Common myeloid progenitor, CD34-positive (primary cell): ENCODE measurements at regions not wholly inside any gene's neighbourhood (a gene's known extent, or its start where the extent isn't known, plus 50 kb on each side); places are given as distances from the start of the nearest gene placed in this dataset.
A peak's percentile ranks its signal among the peaks of the same experiment; 100 is the strongest.
"Not testable (repeated sequence)": the region's sequence is repeated elsewhere in the genome, so short reads cannot be mapped to it uniquely, and the experiment has no call there.

Experiments used
- CTCF ChIA-PET: fragments of 350-600 bp; sonication (Branson Sonifier 250); formaldehyde crosslinking; loops from one replicate; lab custom pipeline; 2021; ENCODE audit warnings: antibody characterized with exemption; lab: Charles Lee
- POLR2A ChIA-PET: fragments of 350-600 bp; sonication (Branson Sonifier 250); formaldehyde crosslinking; loops from one replicate; lab custom pipeline; 2021; ENCODE audit warnings: antibody characterized with exemption; lab: Charles Lee
- DNase-seq, 3 donors: peaks; one replicate each; pipeline versions ENCODE4 v3.0.0 to v3.0.0-alpha.2; 2013
- H3K27ac ChIP-seq, 2 experiments: 1 replicate in 1 of 2; 2 replicates in 1 of 2; pipeline ENCODE4 v1.7.0; 2013; ENCODE audit warnings: inconsistent platforms in 2 of 2, low read length in 2 of 2, mild to moderate bottlenecking in 2 of 2, low read depth in 1 of 2, moderate library complexity in 1 of 2; ENCODE audit not compliant: severe bottlenecking in 2 of 2, insufficient read depth in 1 of 2, poor library complexity in 1 of 2
- H3K27me3 ChIP-seq, 5 experiments: replicated peaks in 2 of 5; 1 replicate in 3 of 5; 2 replicates in 2 of 5; pipeline versions ENCODE4 v1.6.1 to v1.7.0; 2013; ENCODE audit warnings: low read length in 4 of 5, mild to moderate bottlenecking in 2 of 5, moderate library complexity in 2 of 5, inconsistent platforms in 1 of 5; ENCODE audit not compliant: insufficient read depth in 5 of 5, control insufficient read depth in 4 of 5
- H3K36me3 ChIP-seq, 4 experiments: 1 replicate in 2 of 4; 2 replicates in 2 of 4; pipeline versions ENCODE4 v1.6.1 to v1.7.0; 2013; ENCODE audit warnings: low read length in 3 of 4, control low read depth in 1 of 4, mild to moderate bottlenecking in 1 of 4; ENCODE audit not compliant: control insufficient read depth in 4 of 4, insufficient read depth in 4 of 4
- H3K4me1 ChIP-seq, 4 experiments: 1 replicate in 3 of 4; 2 replicates in 1 of 4; pipeline versions ENCODE4 v1.6.1 to v1.7.1; 2013; ENCODE audit warnings: low read length in 3 of 4, mild to moderate bottlenecking in 3 of 4, control low read depth in 1 of 4, inconsistent platforms in 1 of 4, moderate library complexity in 1 of 4; ENCODE audit not compliant: control insufficient read depth in 4 of 4, insufficient read depth in 4 of 4; ENCODE audit errors: control extremely low read depth in 1 of 4
- H3K4me3 ChIP-seq, 7 experiments: 1 replicate in 4 of 7; 2 replicates in 3 of 7; pipeline versions ENCODE4 v1.5.1 to v1.7.0; 2013; ENCODE audit warnings: mild to moderate bottlenecking in 7 of 7, low read length in 6 of 7, moderate library complexity in 6 of 7, inconsistent platforms in 2 of 7, low read depth in 2 of 7, control low read depth in 1 of 7; ENCODE audit not compliant: insufficient read depth in 4 of 7, control insufficient read depth in 1 of 7; ENCODE audit errors: extremely low read depth in 1 of 7
- H3K9me3 ChIP-seq, 5 experiments: 1 replicate in 4 of 5; 2 replicates in 1 of 5; pipeline versions ENCODE4 v1.6.1 to v1.7.1; 2013; ENCODE audit warnings: low read length in 4 of 5, mild to moderate bottlenecking in 2 of 5, inconsistent platforms in 1 of 5, low read depth in 1 of 5, moderate library complexity in 1 of 5; ENCODE audit not compliant: control insufficient read depth in 4 of 5, insufficient read depth in 2 of 5; ENCODE audit errors: control extremely low read depth in 1 of 5
- WGBS: methylation state at CpG from one replicate; pipeline ENCODE4 v1.1.5; 2013; ENCODE audit not compliant: insufficient coverage; 5-methylcytosine and 5-hydroxymethylcytosine counted together

GRCh38 chr14:106004937-106005795 lies 478.8 kb downstream of the TMEM121 start:
- H3K36me3 ChIP-seq, H3K27me3 ChIP-seq, POLR2A ChIA-PET, H3K9me3 ChIP-seq, H3K27ac ChIP-seq: not testable (repeated sequence)
- 0% methylated on average over 5 of the region's 10 CpGs for WGBS
- Histone ChIP-seq H3K4me3 (peak overlapping the region in 4 of 7 experiments; percentile 29 to 52 (median 34)), H3K4me1 (peaks cover 8 to 36% (median 25%) of the 10 kb centered on the region in 4 experiments)
- CTCF ChIA-PET = interaction anchor here (0.7 to 2.4 kb wide), 9 partner anchors 9 to 110 kb away, joined by 3 to 14 read pairs (median 4); no protein-coding TSS in a partner anchor
- peak; percentile 70 to 95 (median 92) for DNase-seq

GRCh38 chr14:106006043-106006442 lies 479.7 kb downstream of the TMEM121 start:
- H3K27me3 ChIP-seq, H3K27ac ChIP-seq, H3K4me3 ChIP-seq, POLR2A ChIA-PET, H3K9me3 ChIP-seq, H3K36me3 ChIP-seq: not testable (repeated sequence)
- peak in 2 of 3 donors; percentile 57 to 62 for DNase-seq
- WGBS = 56% methylated on average over 3 of the region's 8 CpGs
- peaks cover 8 to 42% (median 29%) of the 10 kb centered on the region in 4 experiments for H3K4me1 ChIP-seq
- CTCF ChIA-PET = interaction anchor here (0.9 to 2.4 kb wide), 6 partner anchors 10 to 109 kb away, joined by 3 to 14 read pairs (median 5); no protein-coding TSS in a partner anchor

DNA sequence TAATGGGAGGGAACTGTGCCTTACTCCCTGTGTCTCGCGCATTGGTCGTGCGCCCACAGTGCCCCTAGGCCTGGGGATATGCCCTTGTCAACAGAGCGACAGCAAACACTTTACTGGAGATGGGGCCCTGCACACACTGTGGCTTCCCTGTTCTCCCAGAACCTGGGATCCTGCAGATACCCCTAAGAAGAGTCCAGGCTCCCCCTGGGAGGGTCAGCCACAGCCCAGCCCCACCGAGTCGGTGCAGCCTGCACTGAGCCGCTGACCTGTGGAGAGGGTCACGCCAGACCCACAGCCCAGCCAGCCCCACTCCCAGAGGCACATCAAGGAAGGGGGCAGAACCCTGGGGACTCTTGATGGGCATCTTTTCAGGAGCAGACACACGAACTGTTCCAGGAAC lies 480.3 kb downstream of the TMEM121 start:
- H3K27ac ChIP-seq, H3K4me3 ChIP-seq, H3K9me3 ChIP-seq, DNase-seq, POLR2A ChIA-PET, H3K27me3 ChIP-seq, H3K36me3 ChIP-seq: not testable (repeated sequence)
- CTCF ChIA-PET = interaction anchor here (1.5 to 2.5 kb wide), 6 partner anchors 31 to 109 kb away, joined by 4 to 14 read pairs (median 7); no protein-coding TSS in a partner anchor
- peaks cover 8 to 44% (median 29%) of the 10 kb centered on the region in 4 experiments for H3K4me1 ChIP-seq
- WGBS = 90% methylated on average over 6 of the region's 10 CpGs

- Histone ChIP-seq H3K4me3 (no peak overlapping the region), H3K27ac (no peak overlapping the region), H3K36me3 (no peaks in the 10 kb centered on the region), H3K9me3 (peaks cover 0 to 3% (median 0%) of the 10 kb centered on the region in 5 experiments), H3K27me3 (peaks cover 0 to 3% (median 0%) of the 10 kb centered on the region in 5 experiments), H3K4me1 (peaks cover 0 to 19% (median 7%) of the 10 kb centered on the region in 4 experiments)
- ChIA-PET CTCF (interaction anchor here (1.0 to 3.2 kb wide), 7 partner anchors 9 to 62 kb away, joined by 3 to 12 read pairs (median 3); no protein-coding TSS in a partner anchor), POLR2A (no interaction called here)
- 94% methylated on average over 2 of the region's 4 CpGs for WGBS
- DNase-seq = peak in 2 of 3 donors; percentile 41 to 49
Observed at GRCh38 chr14:106010783-106011182, 484.4 kb downstream of the TMEM121 start.

DNA sequence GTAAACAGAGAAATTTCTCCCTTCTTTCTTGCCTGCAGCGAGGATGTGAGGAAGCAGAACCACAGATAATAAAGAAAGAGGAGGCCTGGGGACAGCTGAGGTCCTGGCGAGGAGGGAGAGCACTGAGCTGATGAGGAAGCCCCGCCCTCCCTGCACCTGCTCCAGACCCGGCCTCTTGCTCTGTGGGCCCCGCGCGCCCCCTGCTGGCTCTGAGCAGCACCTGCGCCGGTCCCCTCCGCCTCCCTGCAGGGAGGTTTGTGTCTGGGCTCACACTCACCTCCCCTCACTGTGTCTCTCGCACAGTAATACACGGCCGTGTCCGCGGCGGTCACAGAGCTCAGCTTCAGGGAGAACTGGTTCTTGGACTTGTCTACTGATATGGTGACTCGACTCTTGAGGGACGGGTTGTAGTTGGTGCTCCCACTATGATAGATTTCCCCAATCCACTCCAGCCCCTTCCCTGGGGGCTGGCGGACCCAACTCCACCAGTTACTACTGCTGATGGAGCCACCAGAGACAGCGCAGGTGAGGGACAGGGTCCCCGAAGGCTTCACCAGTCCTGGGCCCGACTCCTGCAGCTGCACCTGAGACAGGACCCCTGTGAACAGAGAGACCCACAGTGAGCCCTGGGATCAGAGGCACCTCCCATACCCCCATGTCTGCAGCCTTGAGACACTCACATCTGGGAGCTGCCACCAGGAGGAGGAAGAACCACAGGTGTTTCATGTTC lies 485.4 kb downstream of the TMEM121 start:
- WGBS = no CpG with 5 or more reads among the region's 22 CpGs
- H3K36me3 ChIP-seq, H3K27ac ChIP-seq, H3K4me3 ChIP-seq, H3K27me3 ChIP-seq, H3K9me3 ChIP-seq, POLR2A ChIA-PET: not testable (repeated sequence)
- CTCF ChIA-PET = interaction anchor here (0.7 to 3.2 kb wide), 10 partner anchors 8 to 118 kb away, joined by 3 to 12 read pairs (median 3); no protein-coding TSS in a partner anchor
- H3K4me1 ChIP-seq = peaks cover 0 to 12% (median 4%) of the 10 kb centered on the region in 4 experiments
- DNase-seq = peak; percentile 78 to 84 (median 81)

DNA sequence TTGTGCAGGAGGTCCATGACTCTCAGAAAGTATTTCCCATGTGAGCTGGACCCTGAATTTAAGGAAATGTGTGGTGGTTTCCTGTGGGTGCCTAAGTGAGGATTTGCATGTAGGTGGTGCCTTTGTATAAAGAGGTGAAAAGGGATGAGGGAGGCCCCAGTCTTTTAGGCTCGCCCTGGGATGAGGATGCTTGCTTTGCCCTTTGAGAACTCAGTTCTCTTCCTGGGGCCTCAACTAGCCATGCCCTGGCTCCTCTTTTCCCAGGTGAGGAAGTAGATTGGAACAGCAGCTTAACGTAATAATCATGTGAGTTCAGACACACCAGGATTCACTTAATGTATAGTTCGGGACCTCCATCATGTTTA lies 486.0 kb downstream of the TMEM121 start:
- H3K27me3 ChIP-seq, H3K27ac ChIP-seq, H3K36me3 ChIP-seq, DNase-seq, POLR2A ChIA-PET, H3K9me3 ChIP-seq, H3K4me3 ChIP-seq: not testable (repeated sequence)
- H3K4me1 ChIP-seq = peaks cover 0 to 12% (median 4%) of the 10 kb centered on the region in 4 experiments
- CTCF ChIA-PET = interaction anchor here (0.8 to 3.2 kb wide), 5 partner anchors 21 to 118 kb away, joined by 3 to 12 read pairs (median 4); no protein-coding TSS in a partner anchor
- no CpG with 5 or more reads among the region's 3 CpGs for WGBS
